GM19463 (cell line): ENCODE measurements at regions not wholly inside any gene's neighbourhood (a gene's known extent, or its start where the extent isn't known, plus 50 kb on each side); places are given as distances from the start of the nearest gene placed in this dataset.
A peak's percentile ranks its signal among the peaks of the same experiment; 100 is the strongest.

ENCODE experiments used
- ATAC-seq: cut with Tn5 transposase; IDR thresholded peaks from one replicate; pipeline ENCODE4 v1.9.1; 2021; ENCODE audit warnings: mild to moderate bottlenecking, moderate library complexity; ENCODE audit not compliant: unreplicated experiment

DNA sequence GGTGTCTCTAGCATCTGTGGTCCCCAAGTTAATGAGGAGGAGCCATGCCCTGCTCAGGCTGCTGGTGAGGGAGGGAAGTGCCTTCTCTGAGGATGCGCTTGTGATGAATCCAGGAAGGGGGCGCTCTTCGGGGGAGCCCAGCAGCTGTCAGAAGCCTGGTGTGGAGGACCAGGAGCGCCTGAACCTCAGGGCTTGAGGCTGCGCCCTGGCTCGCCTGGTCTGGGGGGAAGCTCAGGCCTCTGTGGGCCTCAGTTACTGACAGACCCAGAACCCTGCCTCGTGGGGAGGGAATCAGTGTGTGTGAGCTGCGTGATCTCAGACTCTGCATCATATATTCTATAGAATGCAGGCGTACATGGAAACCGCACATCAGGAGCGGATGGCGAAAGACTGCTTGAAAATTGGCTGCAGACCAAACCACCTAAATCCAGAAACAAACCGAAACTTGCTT is 126.1 kb downstream of the SEC14L1 start:
- no peak for ATAC-seq

DNA sequence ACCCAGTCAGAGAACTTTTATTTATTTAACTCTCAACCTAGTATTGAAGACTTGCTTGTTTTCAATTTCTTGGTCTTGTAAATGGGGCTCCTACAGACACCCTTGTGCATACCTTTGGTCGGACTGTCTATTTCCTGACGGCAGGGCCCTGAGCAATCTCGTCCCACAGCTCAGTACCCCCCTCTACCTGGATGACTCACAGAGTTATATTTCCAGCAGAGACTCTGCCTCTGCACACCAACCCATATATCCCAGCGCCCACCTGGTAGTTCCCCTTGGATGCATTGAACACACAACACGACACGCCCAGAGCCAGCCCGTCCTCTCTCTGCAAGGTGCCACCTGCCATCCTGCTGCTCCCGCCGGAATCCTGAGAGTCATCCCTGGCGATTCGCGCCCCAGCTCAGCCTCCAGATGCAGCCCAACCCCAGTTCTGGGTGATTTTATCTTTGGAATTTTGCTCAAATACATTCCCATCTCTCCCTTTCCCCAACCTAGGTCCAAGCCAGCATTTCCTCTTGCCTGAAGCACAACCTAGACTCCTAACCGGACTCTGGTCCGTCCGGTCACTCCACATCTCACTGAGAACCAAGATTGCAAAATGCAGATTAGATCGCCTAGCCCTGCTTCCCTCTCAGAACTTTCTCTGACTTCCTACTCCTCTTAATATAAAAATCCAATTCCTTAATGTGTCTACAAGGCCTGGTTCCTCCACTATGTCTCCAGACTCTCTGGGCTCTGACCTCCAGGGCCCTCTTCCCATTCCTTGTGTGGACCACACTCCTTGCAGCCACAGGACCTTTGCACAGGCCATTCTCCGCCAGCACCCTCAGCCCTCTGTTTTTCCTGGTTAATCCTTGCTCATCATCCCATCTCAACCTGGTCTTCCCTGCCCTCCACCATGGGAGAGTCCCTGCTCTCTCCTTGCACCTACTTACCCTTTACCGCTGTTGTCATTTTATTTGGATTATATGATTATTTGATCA is 129.2 kb downstream of the SEC14L1 start:
- ATAC-seq = no peak

DNA sequence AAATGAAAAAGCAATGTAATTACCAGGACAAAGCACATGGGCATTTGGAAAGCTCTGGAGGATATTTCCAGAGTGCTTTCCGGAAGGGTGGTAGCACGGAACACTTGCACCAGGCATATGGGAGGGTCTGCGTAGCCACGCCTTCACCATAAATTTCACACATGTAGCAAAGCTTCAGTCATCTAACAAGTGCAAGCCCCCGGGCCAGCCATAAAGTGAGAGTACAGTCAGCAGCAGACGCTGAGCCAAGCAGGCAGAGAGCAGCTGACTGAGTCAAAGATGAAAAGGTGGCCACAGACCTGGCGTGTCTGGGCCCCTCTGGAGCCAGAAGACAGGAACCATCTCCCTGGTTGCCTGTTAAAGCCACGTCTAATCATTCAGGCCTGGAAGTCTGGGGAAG is 130.6 kb downstream of the SEC14L1 start:
- ATAC-seq = no peak

DNA sequence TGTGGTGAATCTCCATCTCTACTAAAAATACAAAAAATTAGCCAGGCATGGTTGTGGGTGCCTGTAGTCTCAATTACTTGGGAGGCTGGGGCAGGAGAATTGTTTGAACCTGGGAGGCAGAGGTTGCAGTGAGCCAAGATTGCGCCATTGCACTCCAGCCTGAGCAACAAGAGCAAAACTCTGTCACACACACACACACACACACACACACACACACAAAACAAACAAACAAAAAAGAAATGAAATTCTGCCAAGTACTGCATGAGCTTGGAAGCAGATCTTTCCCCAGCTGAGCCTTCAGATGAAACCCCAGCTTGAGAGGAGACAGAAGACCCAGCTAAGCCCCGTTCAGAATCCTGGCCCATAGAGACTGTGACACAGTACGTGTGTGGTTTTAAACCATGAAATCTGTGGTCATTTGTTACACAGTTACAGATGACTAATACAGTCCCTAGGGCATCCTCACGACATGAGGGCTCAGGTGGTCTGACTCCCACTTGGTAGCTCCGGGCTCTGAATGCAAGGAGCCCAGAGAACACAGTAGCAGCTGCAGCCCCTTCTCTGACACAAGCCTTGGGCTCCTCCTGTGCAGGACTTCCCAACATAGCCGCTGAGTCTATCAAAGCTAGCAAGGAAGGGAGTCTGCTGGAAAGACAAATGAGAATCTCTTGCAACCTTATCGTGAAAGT is 132.8 kb downstream of the SEC14L1 start:
- no peak for ATAC-seq

DNA sequence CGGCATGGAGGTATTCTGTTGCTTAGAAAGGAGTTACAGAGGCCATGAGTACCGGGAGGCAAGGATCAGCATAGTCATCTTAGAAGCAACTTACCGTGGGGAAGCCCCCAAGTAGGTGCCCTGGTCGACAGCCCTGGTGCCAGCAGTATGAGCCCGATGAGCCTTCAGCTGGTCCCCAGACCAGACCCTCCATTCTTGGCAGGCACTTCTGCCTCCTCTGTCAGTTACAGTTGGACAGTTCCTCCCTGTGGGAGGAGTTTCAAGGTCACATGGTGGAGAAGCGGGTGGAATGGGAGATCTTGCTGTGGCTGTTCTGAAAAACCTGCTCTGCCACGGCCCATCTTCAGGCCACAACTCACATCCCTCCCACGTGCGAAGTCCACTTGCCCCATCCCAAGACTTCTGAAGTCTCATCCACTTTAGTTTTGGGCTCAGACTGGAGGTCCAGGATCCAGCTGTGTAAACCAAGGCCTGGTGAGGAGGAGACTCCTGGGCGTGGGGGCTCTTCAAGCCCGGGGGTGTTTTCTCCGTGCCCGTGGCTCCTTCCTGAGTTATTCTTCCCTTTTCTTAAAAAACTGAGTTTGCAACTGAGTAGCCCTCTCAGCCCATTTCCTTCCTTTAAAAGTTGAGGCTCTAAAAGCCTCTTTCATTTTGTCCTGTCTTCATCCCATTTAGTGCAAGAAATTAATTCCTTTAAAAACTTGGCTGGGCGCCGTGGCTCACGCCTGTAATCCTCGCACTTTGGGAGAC is 133.5 kb downstream of the SEC14L1 start:
- no peak for ATAC-seq

DNA sequence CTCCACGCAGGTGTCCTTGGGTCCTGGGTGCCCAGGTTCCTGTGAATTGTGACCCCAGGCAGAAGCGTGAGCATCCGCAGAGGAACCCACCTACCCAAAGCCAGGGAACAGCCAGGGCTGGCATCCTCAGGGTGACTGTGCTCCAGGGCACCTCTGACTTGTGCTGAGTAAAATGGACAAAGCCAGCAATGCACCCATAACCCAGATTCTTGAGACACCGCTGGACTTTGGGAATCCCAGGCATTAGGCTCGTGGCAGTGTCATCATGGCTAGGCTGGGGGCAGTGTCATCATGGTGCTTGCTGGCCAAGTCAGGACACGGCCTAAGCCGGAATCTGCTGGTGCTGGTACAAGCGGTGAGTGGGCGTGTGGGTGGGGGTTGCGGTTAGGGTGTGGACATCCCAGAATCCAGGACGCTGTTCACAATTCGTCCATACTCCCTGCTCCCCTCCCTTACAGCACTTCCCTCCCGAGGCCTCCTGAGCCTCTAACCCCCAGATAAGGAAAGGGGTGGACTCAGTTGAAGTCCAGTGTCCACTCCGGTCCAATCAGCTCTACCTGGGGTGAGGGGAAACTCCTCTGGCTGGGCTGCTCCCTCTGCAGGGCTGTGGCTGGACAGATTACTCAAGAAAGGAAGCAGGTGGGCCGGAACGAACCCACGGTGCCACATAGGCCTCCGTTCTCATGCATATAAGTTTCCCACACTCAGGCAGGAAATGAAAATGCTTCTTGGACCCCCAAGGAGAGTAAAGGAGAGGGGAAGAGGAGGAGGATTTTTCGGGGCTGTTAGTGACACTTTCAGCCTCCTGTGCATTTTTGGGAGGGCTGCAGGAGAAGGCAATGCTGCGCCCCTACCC is 138.9 kb downstream of the SEC14L1 start:
- no peak for ATAC-seq

DNA sequence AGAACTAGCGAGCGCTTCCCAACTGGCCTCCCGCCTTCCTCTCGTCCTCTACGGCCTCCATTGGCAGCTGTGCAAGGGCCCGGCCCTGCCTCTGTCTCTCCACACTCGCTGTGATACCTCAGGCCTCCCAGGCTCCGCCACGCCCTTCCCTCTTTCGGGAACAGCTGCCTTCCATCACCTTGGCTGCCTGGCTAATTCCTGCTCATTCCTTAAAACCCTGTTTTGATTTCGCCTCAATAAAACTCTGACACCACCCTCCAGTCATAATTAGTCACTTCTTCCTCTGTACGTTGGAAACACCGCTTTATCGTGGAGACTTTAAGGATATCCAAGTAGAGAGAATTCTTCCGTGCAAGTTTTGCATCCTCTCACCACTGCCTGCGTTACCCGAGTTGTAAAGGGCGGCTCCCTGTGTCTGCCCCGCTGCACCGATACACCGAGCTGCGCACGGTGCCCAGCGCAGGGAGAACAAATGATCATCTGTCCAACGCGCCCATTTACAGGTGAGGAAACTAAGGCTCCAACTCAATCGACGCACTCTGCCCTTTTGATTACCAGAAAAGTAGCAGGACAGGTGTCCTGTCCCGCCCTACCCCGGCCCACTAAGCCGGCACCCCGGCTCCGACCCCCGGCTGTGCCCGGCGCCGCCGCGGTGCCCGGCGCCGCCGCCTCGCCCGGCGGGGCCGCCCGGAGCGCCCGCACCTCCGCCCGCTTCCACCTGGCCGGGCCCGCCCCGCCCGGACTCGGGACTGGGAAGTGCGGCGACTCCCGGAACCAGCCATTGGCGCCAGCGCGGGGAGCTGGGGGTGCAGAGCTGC is 139.7 kb downstream of the SEC14L1 start:
- ATAC-seq = no peak

DNA sequence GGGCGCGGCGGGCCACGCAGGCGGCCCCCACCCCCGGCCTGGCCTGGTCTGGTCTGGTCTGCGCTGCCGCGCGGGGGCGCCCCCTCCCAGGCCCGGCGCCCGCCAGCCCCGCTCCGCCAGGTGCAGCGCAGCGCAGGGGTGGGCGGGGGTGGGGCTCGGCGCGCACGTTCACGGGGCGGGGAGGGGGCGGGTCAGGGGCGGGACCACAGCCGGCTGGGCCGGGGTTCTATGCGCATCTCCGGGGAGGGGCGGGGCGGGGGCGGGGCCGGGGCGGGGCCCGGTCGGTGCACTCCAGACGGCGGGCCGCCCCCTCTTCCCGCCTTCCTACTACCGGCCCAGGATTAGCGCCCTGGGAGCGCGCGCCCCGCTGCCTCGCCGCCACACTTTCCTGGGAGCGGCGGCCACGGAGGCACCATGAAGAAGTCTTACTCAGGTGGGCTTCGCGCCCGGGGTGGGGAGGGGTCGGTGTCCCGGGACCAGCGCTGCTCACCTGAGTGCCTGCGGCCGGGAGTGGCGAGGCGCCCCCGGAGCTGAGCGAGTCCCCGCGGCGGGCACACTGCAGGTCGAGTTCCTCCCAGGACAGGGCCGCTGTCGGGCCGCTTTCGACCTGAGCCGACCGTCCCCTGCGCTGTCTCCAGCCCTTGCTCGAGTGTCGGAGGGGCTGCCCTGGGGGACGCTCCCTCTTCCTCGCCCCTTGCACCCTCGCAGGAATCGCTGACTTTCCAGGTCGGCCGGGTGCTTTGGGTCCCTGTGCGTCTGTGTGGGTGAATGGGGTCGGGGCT is 140.5 kb downstream of the SEC14L1 start:
- peak; percentile 68 for ATAC-seq

DNA sequence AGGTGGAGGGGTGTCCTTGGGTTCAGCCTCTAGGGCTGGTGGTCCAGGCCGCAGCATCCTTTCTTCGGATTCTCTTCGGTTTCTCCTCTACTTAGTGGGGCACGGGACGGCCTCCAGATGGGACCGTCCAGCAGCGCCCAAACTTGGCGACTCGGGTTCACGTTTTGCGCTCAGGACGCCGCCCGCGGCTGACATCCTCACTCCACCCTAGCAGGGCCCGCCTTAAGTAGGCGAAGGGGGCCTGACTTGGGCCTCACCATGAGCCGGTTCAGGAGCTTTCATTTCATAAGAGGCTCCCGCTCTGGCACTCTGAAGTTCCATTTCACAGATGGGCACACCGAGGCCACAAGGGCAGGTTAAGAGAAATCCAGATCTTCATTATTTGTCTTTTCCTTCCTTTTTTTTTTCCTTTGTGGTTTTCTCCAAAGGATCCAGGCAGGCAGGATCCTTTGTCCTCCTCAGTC is 141.2 kb downstream of the SEC14L1 start:
- no peak for ATAC-seq

DNA sequence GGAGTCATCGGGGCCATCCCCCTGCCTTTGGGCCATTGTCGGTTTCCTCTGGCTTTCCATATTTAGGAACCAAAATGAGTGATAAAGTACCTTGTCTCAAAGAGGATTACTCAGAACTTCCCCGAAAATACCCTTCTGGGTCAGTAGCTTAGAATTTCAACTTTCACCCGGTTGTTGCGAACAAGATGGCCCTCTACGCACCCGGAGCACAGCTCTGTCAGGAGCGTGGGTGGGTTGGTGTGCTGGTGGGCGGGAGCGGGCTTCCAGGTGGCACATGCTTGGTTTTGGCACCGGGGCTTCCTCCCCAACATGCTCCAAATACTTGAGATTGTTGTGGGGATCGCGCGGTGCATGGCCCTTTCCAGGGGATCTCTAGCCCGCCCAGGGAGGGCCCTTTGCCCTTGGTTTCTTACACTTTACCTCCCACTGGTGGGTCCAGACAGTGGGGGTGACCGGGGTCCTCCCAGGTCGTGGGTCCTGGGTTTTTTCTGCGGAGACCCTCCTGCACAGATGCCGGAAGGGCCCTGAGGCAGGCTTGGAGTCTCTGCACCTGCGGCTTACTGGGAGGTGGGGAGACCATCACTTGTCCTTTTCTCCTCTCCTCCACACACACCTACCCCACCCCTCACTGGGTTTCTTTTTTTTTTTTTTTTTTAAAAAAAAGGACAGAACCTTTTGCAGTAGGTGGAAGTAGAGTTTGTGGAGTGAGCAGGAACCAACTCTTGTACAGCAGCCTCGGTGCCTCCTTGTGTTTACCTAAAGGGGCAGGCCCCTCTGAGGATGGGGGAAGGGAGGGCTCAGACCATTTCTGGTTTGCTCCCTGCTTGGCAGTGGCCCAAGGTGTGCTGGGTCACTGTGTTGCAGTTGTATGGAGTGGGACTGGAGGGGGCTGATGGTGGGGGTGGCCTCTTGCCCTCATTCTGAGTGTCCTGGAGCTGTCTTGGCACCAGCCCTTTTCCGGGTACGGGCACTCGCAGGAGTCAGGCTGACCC is 142.1 kb downstream of the SEC14L1 start:
- no peak for ATAC-seq

DNA sequence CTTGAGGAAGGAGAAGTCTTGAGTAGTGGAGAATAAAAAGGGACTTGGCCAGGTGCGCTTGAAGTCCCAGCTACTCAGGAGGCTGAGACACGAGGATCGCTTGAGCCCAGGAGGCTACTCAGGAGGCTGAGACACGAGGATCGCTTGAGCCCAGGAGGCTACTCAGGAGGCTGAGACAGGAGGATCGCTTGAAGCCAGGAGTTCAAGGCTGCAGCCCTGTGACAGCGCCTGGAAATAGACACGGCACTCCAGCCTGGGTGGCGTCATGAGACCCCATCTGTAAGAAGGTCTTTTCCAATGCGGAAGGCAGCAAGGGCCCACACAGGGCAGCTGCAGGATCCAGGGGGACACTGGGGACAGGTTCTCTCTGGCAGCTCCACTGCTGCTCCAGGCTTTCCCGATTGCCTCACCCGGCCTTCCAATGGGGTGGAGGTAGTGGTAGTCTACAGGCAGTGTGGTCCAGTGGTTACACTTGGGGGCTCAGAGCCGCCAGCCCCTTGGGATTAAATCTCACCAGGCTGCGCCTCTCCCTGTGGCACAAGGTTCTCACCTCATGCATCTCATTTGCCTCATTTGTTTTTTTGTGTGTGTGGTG is 143.4 kb downstream of the SEC14L1 start:
- no peak for ATAC-seq

DNA sequence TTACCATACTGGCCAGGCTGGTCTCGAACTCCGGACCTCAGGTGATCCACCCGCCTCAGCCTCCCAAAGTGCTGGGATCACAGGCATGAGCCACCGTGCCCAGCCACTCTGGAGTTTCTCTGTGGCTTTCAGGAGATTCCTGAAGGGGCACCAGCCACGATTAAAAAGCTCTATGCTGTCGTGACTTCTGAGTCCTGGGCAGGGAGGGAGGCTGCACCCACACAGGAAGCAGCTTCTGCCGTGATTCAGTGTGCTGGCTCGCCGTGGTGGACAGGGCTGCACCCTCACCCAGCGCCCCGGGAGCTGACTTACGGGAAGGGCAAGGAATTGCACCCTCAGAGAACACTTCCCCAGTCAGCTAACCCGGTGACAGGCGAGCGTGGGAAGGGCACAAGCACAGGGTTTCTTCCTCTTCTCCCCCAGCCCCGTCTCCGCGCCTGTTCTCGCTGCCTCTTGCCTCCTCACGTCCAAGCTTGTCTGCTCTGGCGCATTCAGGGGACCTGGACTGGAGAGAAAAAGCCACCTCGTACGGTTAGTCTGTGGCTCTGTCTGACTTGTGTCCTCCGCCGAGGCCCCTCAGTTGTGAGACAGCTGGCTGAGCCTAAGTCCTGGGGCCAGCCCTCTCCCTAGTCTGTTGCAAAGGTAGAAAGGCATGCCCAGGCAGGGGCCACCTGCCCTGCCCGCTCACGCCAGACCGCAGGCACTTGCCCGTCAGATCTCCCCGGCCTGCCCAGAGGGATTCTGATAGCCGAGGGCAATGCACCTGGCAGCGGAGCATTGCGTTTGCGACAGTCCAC is 145.0 kb downstream of the SEC14L1 start:
- ATAC-seq = no peak

DNA sequence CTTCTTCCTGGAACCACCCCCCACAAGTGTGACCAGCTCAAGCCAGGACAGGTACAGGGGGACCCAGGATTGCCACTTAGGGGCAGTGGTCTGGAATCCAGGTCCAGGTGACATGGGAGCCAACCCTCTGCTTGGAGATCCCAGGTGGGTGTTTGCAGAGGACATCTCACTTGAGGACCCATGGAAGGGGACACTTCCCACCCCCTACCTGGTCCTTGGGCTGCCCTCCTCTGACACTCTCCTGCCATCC is 145.5 kb downstream of the SEC14L1 start:
- ATAC-seq = no peak

DNA sequence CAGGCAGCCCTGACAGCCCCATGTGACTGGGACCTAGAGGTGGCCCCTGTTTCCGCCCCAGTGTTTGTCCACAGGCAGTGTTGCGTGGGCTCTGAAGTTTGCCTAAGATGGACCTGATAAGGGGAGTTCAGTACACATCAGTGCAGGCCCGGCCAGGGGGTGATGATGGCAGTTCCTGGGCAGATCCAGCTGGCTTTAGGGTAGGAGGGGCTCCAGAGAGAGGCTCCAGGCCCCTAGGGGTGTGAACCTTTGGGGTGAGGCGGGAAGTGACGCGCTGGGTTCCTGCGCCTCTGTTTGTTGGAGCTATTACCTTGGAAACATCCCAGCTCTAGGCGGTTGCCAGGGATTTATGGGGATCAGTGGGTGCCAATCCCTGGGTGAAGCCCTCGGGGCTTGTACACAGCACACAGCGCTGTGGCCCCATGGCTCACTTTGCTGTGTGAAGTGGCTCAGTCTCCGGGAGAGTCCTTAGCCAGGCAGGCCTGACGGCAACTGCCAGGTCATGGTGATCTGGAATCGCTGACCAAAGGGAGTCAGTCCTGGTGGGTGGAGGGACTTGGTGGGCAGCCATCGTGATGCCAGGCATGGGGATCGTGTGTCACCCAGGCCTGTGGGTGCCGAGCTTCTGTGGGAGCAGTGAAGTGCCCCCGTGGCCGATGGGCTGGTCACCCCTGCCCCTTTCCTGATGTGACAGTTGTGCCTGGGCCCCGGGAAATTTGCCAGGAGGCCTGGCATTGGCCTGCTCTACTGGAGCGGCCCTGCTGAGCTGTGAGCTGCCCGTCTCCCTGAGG is 146.1 kb downstream of the SEC14L1 start:
- ATAC-seq = no peak

DNA sequence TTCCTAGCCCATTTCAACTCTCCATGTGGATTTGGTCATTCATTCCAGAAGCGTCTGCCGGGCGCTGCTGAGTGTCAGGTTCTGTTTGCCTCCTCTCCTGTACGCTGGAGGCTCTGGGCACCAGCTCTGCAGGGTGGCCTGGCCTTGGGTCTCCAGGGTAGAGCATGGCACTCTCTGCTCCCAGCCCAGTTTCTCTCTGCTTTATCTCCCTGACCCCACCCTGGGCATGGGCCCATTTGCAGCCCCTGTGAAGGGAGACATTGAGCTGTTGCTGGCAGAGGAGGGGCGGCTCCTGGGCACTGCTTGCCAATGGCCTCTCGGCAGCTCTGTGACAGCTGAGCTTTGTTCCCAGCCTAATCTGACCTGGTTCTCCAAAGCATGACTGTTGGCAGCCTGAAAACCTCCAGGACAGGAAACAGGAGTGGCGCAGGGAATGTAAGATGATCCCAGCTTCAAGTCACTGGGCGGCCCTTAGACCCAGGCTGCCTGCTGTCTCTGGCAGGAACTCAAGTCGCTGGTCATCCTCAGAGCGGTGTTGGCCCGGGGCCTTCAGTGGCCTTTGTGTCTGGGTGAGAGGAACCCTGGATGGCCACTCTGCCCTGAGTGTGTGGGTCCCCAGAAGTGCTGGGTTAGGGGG is 146.8 kb downstream of the SEC14L1 start:
- ATAC-seq = no peak
